ENCODE measurements at regions not wholly inside any gene's neighbourhood (a gene's known extent, or its start where the extent isn't known, plus 50 kb on each side); places are given as distances from the start of the nearest gene placed in this dataset.

DNA sequence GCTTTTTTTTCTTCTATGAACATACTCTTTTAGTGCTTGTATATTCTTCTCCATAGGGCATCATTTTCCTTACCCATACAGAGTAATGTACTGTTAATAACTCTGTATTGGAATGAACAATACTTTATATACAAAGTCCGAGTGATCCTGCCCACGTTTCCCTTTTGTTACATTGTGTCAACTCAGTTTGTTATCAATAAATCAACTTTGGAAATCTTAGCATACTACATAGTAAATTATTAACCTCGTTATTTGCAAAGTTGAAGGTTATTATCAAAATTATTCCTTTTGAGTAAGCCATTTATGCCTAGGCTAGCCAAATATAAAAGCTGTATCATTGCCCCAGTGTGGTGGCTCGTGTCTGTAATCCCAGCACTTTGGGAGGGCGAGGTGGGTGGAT, 937.4 kb upstream of the TMPRSS15 start:
- Histone ChIP-seq H3K9me1 (ENCODE audit: control insufficient read depth, insufficient read depth, low read length) (no peaks in the 10 kb centered on the region), H4K20me1 (replicated peaks; ENCODE audit: control insufficient read depth, insufficient read depth, low read length) (no peaks in the 10 kb centered on the region), H3K4me2 (ENCODE audit: insufficient read depth, low read length) (no peak overlapping the region), H3K27ac (ENCODE audit: extremely low read depth, low read depth, low read length) (no peak overlapping the region), H3K9ac (ENCODE audit: insufficient read depth in 1 of 2, low read depth in 2 of 2, low read length in 2 of 2) (no peak overlapping the region), H2AFZ (ENCODE audit: low read depth, low read length) (no peak overlapping the region), H3K36me3 (ENCODE audit: control insufficient read depth, insufficient read depth, low read length) (no peaks in the 10 kb centered on the region), H3K9me3 (replicated peaks; ENCODE audit: control insufficient read depth, insufficient read depth, low read depth, low read length) (no peaks in the 10 kb centered on the region), H3K4me1 (replicated peaks in 1 of 2; ENCODE audit: control insufficient read depth in 2 of 2, insufficient read depth in 2 of 2, low read length in 2 of 2) (no peaks in the 10 kb centered on the region), H3K4me3 (no peak overlapping the region), H3K79me2 (ENCODE audit: control insufficient read depth, insufficient read depth, low read length) (no peaks in the 10 kb centered on the region), H3K27me3 (ENCODE audit: control insufficient read depth in 2 of 2, insufficient read depth in 2 of 2, low read length in 2 of 2) (no peaks in the 10 kb centered on the region)
- POLR2A ChIA-PET = no interaction called here
- BruUV-seq (replicated peaks) = no TSS peak
- no peak for FAIRE-seq
- in situ Hi-C loops (cut with MboI) (no loop called here), intact Hi-C loops (cut with micrococcal nuclease) (no loop called here)
- no peak for DNase-seq (ENCODE audit: extremely low read depth in 1 of 4, low spot score in 3 of 4)
- CTCF ChIA-PET (ENCODE audit: low intra/inter-chr PET ratio) = no interaction called here
- 28% methylated on average over 5 of the region's 5 CpGs for WGBS (ENCODE audit: insufficient coverage, low coverage, missing lambda C conversion rate)
- ATAC-seq = no peak
- no peak for TF ChIP-seq SMARCE1 (IDR thresholded peaks at IDR 0.05)
- TF ChIP-seq ZNF146 (CRISPR knock-in tag; IDR thresholded peaks at IDR 0.05; ENCODE audit: unreplicated experiment) = no peak
- TF ChIP-seq, protein P1, sequence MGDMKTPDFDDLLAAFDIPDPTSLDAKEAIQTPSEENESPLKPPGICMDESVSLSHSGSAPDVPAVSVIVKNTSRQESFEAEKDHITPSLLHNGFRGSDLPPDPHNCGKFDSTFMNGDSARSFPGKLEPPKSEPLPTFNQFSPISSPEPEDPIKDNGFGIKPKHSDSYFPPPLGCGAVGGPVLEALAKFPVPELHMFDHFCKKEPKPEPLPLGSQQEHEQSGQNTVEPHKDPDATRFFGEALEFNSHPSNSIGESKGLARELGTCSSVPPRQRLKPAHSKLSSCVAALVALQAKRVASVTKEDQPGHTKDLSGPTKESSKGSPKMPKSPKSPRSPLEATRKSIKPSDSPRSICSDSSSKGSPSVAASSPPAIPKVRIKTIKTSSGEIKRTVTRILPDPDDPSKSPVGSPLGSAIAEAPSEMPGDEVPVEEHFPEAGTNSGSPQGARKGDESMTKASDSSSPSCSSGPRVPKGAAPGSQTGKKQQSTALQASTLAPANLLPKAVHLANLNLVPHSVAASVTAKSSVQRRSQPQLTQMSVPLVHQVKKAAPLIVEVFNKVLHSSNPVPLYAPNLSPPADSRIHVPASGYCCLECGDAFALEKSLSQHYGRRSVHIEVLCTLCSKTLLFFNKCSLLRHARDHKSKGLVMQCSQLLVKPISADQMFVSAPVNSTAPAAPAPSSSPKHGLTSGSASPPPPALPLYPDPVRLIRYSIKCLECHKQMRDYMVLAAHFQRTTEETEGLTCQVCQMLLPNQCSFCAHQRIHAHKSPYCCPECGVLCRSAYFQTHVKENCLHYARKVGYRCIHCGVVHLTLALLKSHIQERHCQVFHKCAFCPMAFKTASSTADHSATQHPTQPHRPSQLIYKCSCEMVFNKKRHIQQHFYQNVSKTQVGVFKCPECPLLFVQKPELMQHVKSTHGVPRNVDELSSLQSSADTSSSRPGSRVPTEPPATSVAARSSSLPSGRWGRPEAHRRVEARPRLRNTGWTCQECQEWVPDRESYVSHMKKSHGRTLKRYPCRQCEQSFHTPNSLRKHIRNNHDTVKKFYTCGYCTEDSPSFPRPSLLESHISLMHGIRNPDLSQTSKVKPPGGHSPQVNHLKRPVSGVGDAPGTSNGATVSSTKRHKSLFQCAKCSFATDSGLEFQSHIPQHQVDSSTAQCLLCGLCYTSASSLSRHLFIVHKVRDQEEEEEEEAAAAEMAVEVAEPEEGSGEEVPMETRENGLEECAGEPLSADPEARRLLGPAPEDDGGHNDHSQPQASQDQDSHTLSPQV (IDR thresholded peaks at IDR 0.05) = no peak
- TF ChIP-seq BRCA1 (IDR thresholded peaks at IDR 0.05) = no peak
- no peak for TF ChIP-seq BRCA1 (CRISPR knock-in tag; IDR thresholded peaks at IDR 0.05)
- TF ChIP-seq, protein P2, sequence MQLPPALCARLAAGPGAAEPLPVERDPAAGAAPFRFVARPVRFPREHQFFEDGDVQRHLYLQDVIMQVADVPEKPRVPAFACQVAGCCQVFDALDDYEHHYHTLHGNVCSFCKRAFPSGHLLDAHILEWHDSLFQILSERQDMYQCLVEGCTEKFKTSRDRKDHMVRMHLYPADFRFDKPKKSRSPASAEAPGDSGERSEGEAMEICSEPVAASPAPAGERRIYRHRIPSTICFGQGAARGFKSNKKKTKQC (CRISPR knock-in tag; IDR thresholded peaks at IDR 0.05) = no peak
- TF ChIP-seq, protein P3, sequence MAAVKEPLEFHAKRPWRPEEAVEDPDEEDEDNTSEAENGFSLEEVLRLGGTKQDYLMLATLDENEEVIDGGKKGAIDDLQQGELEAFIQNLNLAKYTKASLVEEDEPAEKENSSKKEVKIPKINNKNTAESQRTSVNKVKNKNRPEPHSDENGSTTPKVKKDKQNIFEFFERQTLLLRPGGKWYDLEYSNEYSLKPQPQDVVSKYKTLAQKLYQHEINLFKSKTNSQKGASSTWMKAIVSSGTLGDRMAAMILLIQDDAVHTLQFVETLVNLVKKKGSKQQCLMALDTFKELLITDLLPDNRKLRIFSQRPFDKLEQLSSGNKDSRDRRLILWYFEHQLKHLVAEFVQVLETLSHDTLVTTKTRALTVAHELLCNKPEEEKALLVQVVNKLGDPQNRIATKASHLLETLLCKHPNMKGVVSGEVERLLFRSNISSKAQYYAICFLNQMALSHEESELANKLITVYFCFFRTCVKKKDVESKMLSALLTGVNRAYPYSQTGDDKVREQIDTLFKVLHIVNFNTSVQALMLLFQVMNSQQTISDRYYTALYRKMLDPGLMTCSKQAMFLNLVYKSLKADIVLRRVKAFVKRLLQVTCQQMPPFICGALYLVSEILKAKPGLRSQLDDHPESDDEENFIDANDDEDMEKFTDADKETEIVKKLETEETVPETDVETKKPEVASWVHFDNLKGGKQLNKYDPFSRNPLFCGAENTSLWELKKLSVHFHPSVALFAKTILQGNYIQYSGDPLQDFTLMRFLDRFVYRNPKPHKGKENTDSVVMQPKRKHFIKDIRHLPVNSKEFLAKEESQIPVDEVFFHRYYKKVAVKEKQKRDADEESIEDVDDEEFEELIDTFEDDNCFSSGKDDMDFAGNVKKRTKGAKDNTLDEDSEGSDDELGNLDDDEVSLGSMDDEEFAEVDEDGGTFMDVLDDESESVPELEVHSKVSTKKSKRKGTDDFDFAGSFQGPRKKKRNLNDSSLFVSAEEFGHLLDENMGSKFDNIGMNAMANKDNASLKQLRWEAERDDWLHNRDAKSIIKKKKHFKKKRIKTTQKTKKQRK (IDR thresholded peaks at IDR 0.05; ENCODE audit: borderline replicate concordance, low read depth, low read length) = no peak
- no peak for TF ChIP-seq ETV5 (CRISPR knock-in tag; IDR thresholded peaks at IDR 0.05; ENCODE audit: low read depth)
- no peak for TF ChIP-seq RBM15 (IDR thresholded peaks at IDR 0.05; ENCODE audit: insufficient read depth, low read length)
- no peak for TF ChIP-seq NFIX (CRISPR knock-in tag; IDR thresholded peaks at IDR 0.05; ENCODE audit: low read depth)
- no peak for TF ChIP-seq PTBP1 (IDR thresholded peaks at IDR 0.05; ENCODE audit: low read depth, low read length)
- no peak for TF ChIP-seq ZNF347 (CRISPR knock-in tag; IDR thresholded peaks at IDR 0.05; ENCODE audit: low read depth)
- TF ChIP-seq ZC3H11A (IDR thresholded peaks at IDR 0.05; ENCODE audit: low read depth, low read length) = no peak
- TF ChIP-seq SMAD1 (IDR thresholded peaks at IDR 0.05; ENCODE audit: low read depth, low read length, partially characterized antibody) = no peak
- no peak for TF ChIP-seq CHD1 (IDR thresholded peaks at IDR 0.05; ENCODE audit: low read length)
- TF ChIP-seq NR1H2 (CRISPR knock-in tag; IDR thresholded peaks at IDR 0.05) = no peak
- no peak for TF ChIP-seq TCF3 (CRISPR knock-in tag; IDR thresholded peaks at IDR 0.05)

All from K562 (cell line).